GM18502 (cell line): ENCODE measurements at regions not wholly inside any gene's neighbourhood (a gene's known extent, or its start where the extent isn't known, plus 50 kb on each side); places are given as distances from the start of the nearest gene placed in this dataset.
"Not testable (repeated sequence)": the region's sequence is repeated elsewhere in the genome, so short reads cannot be mapped to it uniquely, and the experiment has no call there.

Source experiments
- ATAC-seq: cut with Tn5 transposase; IDR thresholded peaks from one replicate; pipeline ENCODE4 v1.9.1; 2021; ENCODE audit warnings: mild to moderate bottlenecking; ENCODE audit not compliant: unreplicated experiment, poor library complexity

GRCh38 chr16:60214311-60214710 lies 1480.2 kb upstream of the GOT2 start:
- no peak for ATAC-seq

GRCh38 chr16:60206516-60206915 lies 1472.4 kb upstream of the GOT2 start:
- ATAC-seq, result no peak

GRCh38 chr16:60204181-60204580 lies 1470.1 kb upstream of the GOT2 start:
- no peak for ATAC-seq

- no peak for ATAC-seq
Observed at GRCh38 chr16:60203525-60204124, 1469.5 kb upstream of the GOT2 start.

- not testable (repeated sequence) for ATAC-seq
Observed at GRCh38 chr16:60200729-60201128, 1466.6 kb upstream of the GOT2 start.

GRCh38 chr16:60200161-60200560 lies 1466.0 kb upstream of the GOT2 start:
- no peak for ATAC-seq

- ATAC-seq, result no peak
Observed at GRCh38 chr16:60199150-60199549, 1465.0 kb upstream of the GOT2 start.

- ATAC-seq, result no peak
Observed at GRCh38 chr16:60181536-60181935, 1447.4 kb upstream of the GOT2 start.

- ATAC-seq, result no peak
Observed at GRCh38 chr16:60180609-60181008, 1446.5 kb upstream of the GOT2 start.

- ATAC-seq, result no peak
Observed at GRCh38 chr16:60170196-60170595, 1436.1 kb upstream of the GOT2 start.

GRCh38 chr16:60166111-60166510 lies 1432.0 kb upstream of the GOT2 start:
- ATAC-seq, result no peak

GRCh38 chr16:60151987-60152386 lies 1417.9 kb upstream of the GOT2 start:
- ATAC-seq, result no peak

GRCh38 chr16:60150907-60151306 lies 1416.8 kb upstream of the GOT2 start:
- ATAC-seq, result no peak

GRCh38 chr16:60143348-60143705 lies 1409.2 kb upstream of the GOT2 start:
- no peak for ATAC-seq

- ATAC-seq, result no peak
Observed at GRCh38 chr16:60142619-60143347, 1408.7 kb upstream of the GOT2 start.

GRCh38 chr16:60137891-60138290 lies 1403.8 kb upstream of the GOT2 start:
- ATAC-seq, result no peak

GRCh38 chr16:60127196-60127595 lies 1393.1 kb upstream of the GOT2 start:
- no peak for ATAC-seq

- not testable (repeated sequence) for ATAC-seq
Observed at GRCh38 chr16:60126115-60126514, 1392.0 kb upstream of the GOT2 start.

GRCh38 chr16:60123392-60124023 lies 1389.4 kb upstream of the GOT2 start:
- no peak for ATAC-seq

- no peak for ATAC-seq
Observed at GRCh38 chr16:60120586-60120985, 1386.5 kb upstream of the GOT2 start.

GRCh38 chr16:60110531-60110930 lies 1376.4 kb upstream of the GOT2 start:
- no peak for ATAC-seq

- ATAC-seq, result no peak
Observed at GRCh38 chr16:60107871-60108270, 1373.8 kb upstream of the GOT2 start.
